Astrocyte of the spinal cord (primary cell): ENCODE measurements at regions not wholly inside any gene's neighbourhood (a gene's known extent, or its start where the extent isn't known, plus 50 kb on each side); places are given as distances from the start of the nearest gene placed in this dataset.

Experiments
- DNase-seq: peaks from one replicate; pipeline ENCODE4 v3.0.0; 2011; ENCODE audit warnings: low read depth, low spot score
- H3K4me3 ChIP-seq: 2 replicates; pipeline ENCODE4 v1.5.1; 2011; ENCODE audit warnings: low read depth, mild to moderate bottlenecking, low read length, moderate library complexity
- CTCF ChIP-seq: IDR thresholded peaks from 2 replicates; pipeline ENCODE4 v1.5.1; 2012; ENCODE audit warnings: low read depth, mild to moderate bottlenecking, low read length, inconsistent platforms
- in situ Hi-C: cut with HindIII; loops from 2 replicates; pipeline ENCODE4 v1.10.0; 2017; ENCODE audit warnings: low sequenced_read_pairs

- in situ Hi-C loops = no loop called here
- DNase-seq = no peak
- TF ChIP-seq CTCF = no peak
- no peak overlapping the region for H3K4me3 ChIP-seq
Measured at GRCh38 chr4:100286636-100287035, 96.4 kb upstream of the DDIT4L start.

DNA sequence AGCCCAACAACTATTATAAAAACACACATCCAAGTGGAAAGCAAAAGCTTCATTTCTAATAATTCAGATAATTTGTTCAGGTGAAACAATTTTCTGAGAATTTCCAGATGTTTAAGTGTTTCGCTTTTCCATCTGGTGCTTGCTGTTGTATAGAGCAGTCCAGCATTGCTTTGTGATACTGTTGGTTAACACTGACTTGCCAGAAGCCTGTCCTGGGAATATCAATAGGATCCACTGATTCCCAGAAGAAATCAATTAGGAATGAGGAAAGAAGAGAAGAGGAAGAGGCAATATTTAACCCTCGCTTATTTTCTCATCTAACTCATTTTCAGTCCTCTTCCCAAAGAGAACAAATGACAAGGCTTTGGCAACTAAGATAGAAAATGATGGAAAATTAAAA lies 94.9 kb upstream of the DDIT4L start:
- in situ Hi-C loops = no loop called here
- no peak overlapping the region for H3K4me3 ChIP-seq
- TF ChIP-seq CTCF = no peak
- DNase-seq = no peak

- DNase-seq = no peak
- in situ Hi-C loops = no loop called here
- no peak overlapping the region for H3K4me3 ChIP-seq
- TF ChIP-seq CTCF = no peak
Measured at GRCh38 chr4:100284129-100284880, 94.0 kb upstream of the DDIT4L start.

- H3K4me3 ChIP-seq = no peak overlapping the region
- DNase-seq = no peak
- TF ChIP-seq CTCF = no peak
- in situ Hi-C loops = no loop called here
Measured at GRCh38 chr4:100280807-100281206, 90.5 kb upstream of the DDIT4L start.

DNA sequence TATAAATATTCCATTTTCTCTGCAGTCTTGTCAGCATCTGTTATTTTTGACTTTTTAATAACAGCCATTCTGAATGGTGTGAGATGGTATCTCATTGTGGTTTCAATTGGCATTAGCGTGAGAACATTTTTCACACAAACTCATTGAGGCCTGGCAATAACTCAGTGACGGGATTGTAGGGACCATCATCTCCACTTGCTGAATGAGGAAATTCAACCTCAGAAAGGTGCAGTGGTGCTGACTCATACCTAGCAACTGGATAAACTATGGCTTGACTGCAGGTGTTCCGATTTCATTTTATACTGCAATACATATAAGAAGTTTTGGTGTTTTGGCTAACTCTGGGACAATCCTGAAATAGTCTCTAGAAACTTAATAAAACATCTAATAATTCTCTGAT lies 88.3 kb upstream of the DDIT4L start:
- in situ Hi-C loops = no loop called here
- H3K4me3 ChIP-seq = no peak overlapping the region
- no peak for DNase-seq
- TF ChIP-seq CTCF = no peak

- no peak for DNase-seq
- no peak overlapping the region for H3K4me3 ChIP-seq
- in situ Hi-C loops = no loop called here
- TF ChIP-seq CTCF = no peak
Measured at GRCh38 chr4:100269446-100269845, 79.2 kb upstream of the DDIT4L start.
